Fibroblast of skin of back (primary cell): ENCODE measurements at regions not wholly inside any gene's neighbourhood (a gene's known extent, or its start where the extent isn't known, plus 50 kb on each side); places are given as distances from the start of the nearest gene placed in this dataset.
"Not testable (repeated sequence)": the region's sequence is repeated elsewhere in the genome, so short reads cannot be mapped to it uniquely, and the experiment has no call there.

Experiments used
- DNase-seq: peaks from one replicate; pipeline ENCODE4 v3.0.0-alpha.2; 2013

DNA sequence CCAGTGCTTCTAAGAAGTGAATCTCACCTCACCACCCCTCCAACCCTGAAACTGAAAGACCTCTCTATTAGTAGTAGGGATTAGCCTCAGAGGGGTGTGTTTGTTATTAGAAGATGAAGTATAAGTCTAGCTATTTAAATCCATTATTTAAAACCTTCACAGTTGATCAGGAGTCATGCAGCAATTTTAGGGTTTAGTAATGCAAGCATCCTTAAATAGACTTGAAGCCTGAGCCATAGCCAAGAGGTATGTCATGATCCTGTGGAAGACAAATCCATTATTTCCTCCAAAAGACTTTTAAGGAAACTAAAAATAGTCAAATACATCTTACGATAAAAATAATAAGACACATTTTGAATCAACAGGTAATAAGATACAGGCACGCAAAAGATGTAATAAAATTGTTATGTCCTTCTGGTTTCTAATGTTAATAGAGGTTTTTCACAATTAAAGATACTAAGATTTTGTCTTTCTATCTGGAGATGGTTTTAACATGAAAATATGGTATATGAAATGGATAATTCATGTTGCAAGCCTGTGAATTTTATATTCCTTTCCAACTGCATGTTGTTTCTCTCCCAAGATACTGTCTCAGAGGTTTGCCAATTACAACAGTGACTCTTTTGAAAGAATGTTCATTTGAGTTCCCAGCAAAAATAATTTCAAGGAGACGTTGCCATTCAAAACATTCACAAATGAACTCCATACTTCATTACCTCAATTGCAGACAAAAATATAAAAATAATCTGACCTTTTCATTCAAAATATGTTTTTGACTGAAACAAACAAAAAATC lies 68.0 kb downstream of the LUZP4 start:
- peak; percentile 28 for DNase-seq

DNA sequence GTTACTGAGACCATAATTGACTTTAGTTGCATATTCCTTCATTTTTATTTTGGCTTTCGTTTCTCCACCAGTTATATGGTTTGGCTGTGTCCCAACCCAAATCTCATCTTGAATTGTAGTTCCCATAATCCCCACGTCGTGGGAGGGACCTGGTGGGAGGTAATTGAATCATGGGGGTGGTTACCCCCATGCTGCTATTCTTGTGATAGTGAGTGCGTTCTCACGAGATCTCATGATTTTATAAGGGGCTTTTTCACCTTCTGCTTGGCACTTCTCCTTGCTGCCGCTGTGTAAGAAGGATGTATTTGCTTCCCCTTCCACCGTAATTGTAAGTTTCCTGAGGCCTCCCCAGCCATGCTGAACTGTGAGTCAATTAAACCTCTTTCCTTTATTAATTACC lies 70.0 kb downstream of the LUZP4 start:
- not testable (repeated sequence) for DNase-seq

- DNase-seq = no peak
These were observed 70.8 kb downstream of the LUZP4 start for GRCh38 chrX:115360220-115360781.

DNA sequence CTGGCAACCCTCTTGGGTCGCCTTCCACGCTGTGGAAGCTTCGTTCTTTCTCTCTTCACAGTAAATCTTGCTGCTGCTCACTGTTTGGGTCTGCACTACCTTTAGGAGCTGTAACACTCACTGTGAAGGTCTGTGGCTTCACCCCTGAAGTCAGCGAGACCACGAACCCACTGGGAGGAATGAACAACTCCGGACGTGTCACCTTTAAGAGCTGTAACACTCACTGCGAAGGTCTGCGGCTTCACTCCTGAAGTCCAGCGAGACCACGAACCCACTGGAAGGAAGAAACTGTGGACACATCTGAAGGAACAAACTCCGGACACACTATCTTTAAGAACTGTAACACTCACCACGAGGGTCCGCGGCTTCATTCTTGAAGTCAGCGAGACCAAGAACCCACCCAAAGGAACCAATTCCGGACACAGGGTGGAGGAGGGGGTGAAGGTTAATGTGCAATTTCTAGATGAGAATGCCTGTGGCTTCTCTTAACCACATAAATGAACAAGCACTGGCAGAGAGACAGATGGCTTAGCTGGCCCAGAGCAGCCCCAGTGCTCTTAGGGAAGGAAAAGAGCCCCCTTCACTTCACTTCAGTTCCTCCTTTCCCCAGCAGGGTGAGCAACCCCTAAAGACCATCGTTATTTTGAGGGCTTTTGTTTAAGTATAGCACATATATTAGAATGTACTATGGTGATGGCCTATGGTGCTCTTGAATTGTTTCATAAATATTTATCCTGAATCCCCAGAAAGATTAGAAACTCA lies 73.0 kb downstream of the LUZP4 start:
- DNase-seq = peak; percentile 10

DNA sequence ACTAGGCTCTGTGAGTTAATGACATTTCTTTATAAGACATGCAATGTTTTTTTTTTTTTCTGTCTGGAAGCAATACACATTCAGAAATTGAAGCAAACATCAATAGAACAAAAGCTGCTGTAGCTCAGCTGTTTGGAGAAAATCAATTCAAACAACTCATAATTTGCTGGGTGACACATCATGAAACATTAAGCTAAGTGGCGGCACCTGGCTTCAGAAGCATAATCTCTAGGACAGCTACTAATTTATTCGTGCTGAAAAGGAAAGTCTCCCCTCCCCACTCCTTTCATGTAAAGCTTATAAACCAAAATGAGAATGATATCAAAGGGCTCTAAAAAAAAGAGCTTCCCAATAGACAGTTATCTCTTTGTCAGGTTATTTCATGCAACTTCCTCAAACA lies 73.9 kb downstream of the LUZP4 start:
- no peak for DNase-seq

- DNase-seq = no peak
These were observed 74.4 kb downstream of the LUZP4 start for GRCh38 chrX:115363897-115364296.

GRCh38 chrX:115364670-115365069 lies 75.2 kb downstream of the LUZP4 start:
- no peak for DNase-seq

DNA sequence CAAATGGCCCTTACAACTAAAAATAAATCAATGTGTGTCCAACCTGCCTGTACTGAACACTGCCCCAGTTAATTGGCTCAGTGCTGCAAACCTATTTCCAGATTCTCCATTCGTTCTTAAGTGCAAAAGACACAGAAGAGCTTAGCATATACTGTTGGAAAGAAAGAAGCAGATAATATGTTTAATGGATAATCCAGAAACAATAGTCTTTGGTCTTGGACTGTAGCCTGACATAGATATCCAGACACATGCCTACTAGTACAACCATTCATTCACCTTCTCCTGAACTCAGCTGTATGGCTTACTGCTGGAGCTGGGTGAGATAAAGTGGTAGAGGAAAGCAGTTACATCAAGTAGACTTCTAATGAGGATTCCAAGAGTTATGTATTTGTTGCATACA lies 77.0 kb downstream of the LUZP4 start:
- DNase-seq = no peak

- peak; percentile 74 for DNase-seq
These were observed 77.9 kb downstream of the LUZP4 start for GRCh38 chrX:115367455-115367854.

GRCh38 chrX:115367951-115368350 lies 78.4 kb downstream of the LUZP4 start:
- DNase-seq = peak; percentile 44

DNA sequence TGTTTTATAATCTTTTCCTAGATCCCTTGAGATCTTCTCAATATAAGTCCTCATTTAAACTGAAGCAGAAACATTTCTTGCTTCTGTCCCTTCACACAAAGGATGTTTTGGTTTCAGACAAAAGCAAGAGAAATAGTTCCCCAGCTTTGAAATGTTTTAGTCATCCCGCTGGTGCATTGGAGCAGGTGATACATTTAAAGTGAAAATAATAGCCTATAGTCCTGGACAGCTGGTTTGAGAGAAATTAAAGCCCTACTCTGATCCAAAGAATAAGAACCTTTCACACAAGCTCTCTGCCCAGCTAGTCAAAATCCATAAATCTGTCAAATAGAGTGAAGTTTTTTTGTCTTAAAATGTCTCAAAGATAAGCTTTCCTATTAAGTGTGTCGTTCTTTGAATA lies 79.4 kb downstream of the LUZP4 start:
- DNase-seq = no peak

DNA sequence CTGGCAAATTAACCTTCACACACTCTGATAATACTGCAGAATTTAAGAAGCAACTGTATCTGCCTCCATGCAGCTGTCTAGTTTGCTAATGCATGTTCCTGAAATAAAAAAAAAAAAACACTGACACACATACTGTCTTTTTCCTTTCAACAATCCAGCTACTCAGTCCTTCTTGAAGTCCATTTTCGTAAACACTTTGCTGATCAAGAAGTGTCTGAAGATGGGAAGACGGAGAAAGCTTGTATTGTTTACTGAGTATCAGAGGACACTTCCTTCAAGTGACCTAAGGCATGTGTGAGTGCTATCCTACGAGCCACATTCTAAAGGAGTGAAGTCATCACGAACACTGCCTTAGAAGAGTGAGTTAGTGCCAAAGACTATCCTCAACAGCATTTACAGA lies 82.6 kb downstream of the LUZP4 start:
- DNase-seq = peak; percentile 79

GRCh38 chrX:115373308-115373707 lies 83.8 kb downstream of the LUZP4 start:
- no peak for DNase-seq

GRCh38 chrX:115378471-115378870 lies 89.0 kb downstream of the LUZP4 start:
- DNase-seq = no peak

DNA sequence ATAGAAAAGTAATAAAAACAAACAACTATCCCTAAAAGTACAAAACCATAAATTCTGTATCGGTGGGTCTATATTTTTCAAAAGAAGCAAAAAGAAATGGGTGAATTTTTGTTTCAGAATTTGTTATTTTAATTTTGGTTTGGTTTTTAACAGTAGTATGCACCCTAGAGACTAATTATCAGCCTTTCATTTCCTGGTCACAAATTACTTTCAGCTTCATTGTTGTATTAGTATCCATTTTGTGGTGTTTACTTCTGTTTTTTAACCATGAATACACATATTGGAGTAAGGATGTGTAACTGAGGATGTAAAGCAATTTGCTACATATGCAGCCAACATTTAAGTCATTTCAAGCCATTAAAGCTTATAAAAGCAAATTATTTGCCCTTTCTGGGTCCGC lies 97.8 kb downstream of the LUZP4 start:
- DNase-seq = no peak

DNA sequence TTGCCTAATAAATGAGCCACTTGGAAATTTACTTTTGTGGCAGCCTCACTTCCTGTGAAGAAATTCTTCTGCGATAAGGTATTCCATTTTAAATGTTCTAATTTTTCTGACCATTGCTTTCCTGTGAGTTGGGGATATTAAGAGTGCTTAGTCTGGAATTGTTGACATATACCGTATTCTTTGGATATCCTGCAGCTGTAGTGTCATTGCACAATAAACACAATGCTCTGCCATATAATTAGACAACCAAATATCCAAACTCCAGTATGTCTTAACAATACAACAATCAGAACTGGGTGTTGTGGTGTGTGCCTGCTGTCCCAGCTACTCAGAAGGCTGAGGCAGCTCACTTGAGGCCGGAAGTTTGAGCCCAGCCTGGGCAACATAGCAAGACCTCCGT lies 99.4 kb downstream of the LUZP4 start:
- no peak for DNase-seq

- peak; percentile 30 for DNase-seq
These were observed 100.6 kb downstream of the LUZP4 start for GRCh38 chrX:115390078-115390477.

- no peak for DNase-seq
These were observed 102.5 kb downstream of the LUZP4 start for GRCh38 chrX:115392031-115392430.

GRCh38 chrX:115392871-115393270 lies 103.4 kb downstream of the LUZP4 start:
- DNase-seq = no peak

GRCh38 chrX:115393271-115393670 lies 103.8 kb downstream of the LUZP4 start:
- DNase-seq = peak; percentile 81

- not testable (repeated sequence) for DNase-seq
These were observed 105.3 kb downstream of the LUZP4 start for GRCh38 chrX:115394806-115395205.

DNA sequence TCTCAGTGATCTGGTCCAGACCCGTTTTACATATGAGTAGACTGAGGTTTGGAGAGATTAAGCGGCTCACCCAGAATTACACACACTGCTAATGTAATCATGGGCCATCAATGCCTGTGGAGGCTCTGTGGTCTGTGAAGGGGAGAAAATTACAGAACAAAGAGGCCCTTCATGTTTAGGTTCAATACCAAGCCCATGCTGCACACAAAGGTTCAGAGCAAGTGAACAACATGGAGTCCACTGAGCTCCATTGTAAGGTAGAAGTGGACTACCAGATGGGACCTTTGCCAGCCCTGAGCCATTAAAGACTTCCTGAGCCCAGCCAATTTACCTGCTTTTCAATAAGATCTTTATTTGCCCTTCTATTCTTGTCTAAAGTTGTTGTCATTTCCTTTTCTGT lies 109.8 kb downstream of the LUZP4 start:
- DNase-seq = no peak

- peak; percentile 60 for DNase-seq
These were observed 111.4 kb downstream of the LUZP4 start for GRCh38 chrX:115400960-115401359.

GRCh38 chrX:115402299-115402698 lies 112.8 kb downstream of the LUZP4 start:
- DNase-seq = no peak
